Transverse colon (tissue), 4 donors: ENCODE measurements at regions not wholly inside any gene's neighbourhood (a gene's known extent, or its start where the extent isn't known, plus 50 kb on each side); places are given as distances from the start of the nearest gene placed in this dataset.

Experiments used
- DNase-seq: peaks from one replicate; pipeline ENCODE4 v3.0.0-alpha.2; 2019
- H3K27ac ChIP-seq, 4 donors: fragments of 200-600 bp; sonication (generic); 2 replicates each; pipeline ENCODE4 v1.5.1; 2016 to 2018; ENCODE audit warnings: inconsistent platforms in 4 of 4
- H3K27me3 ChIP-seq: fragments of 200-600 bp; sonication (generic); 2 replicates; pipeline ENCODE4 v1.5.1; 2017; ENCODE audit warnings: inconsistent platforms
- H3K36me3 ChIP-seq, 4 donors: fragments of 200-600 bp; sonication (generic); 2 replicates each; pipeline ENCODE4 v1.5.1; 2017 to 2019; ENCODE audit warnings: inconsistent platforms in 4 of 4
- H3K4me1 ChIP-seq, 4 donors: fragments of 200-600 bp; sonication (generic); 2 replicates each; pipeline ENCODE4 v1.5.1; 2017 to 2020; ENCODE audit warnings: inconsistent platforms in 4 of 4
- H3K4me3 ChIP-seq, 4 donors: fragments of 200-600 bp; sonication (generic); 1 replicate in 1 of 4; 2 replicates in 3 of 4; pipeline versions ENCODE4 v1.5.1 to v1.6.1; 2017 to 2019; ENCODE audit warnings: inconsistent platforms in 4 of 4
- H3K9me3 ChIP-seq, 2 donors: fragments of 200-600 bp; sonication (generic); 2 replicates each; pipeline ENCODE4 v1.5.1; 2017 to 2019; ENCODE audit warnings: inconsistent platforms in 2 of 2
- CTCF ChIP-seq, 5 experiments: fragments of 200-600 bp in 3 of 5; fragments of 450-650 bp in 2 of 5; sonication (generic) in 3 of 5; IDR thresholded peaks; 1 replicate in 2 of 5; 2 replicates in 3 of 5; pipeline ENCODE4 v1.5.1; 2016 to 2017; ENCODE audit warnings: antibody characterized with exemption in 5 of 5, inconsistent platforms in 3 of 5, mild to moderate bottlenecking in 2 of 5, moderate library complexity in 1 of 5
- EP300 ChIP-seq: sonication (generic); formaldehyde crosslinking; IDR thresholded peaks from one replicate; pipeline ENCODE4 v1.6.1; 2017; ENCODE audit warnings: antibody characterized with exemption, low read depth
- POLR2A ChIP-seq: fragments of 450-650 bp; IDR thresholded peaks from one replicate; pipeline ENCODE4 v1.6.1; 2016; ENCODE audit warnings: antibody characterized with exemption, mild to moderate bottlenecking, moderate library complexity
- POLR2AphosphoS5 ChIP-seq, 3 donors: sonication (generic); formaldehyde crosslinking; IDR thresholded peaks; one replicate each; pipeline ENCODE4 v1.6.1; 2016; ENCODE audit warnings: antibody characterized with exemption in 3 of 3
- WGBS, 2 donors: methylation state at CpG; one replicate each; pipeline ENCODE4 v1.1.5; 2018; ENCODE audit warnings: low coverage in 1 of 2; 5-methylcytosine and 5-hydroxymethylcytosine counted together
- in situ Hi-C, 4 donors: fragments of 200-750 bp; cut with MboI; loops; one replicate each; pipeline versions ENCODE4 v1.15.0 to v1.15.1; 2017; ENCODE audit warnings: low sequenced_read_pairs in 3 of 4, low pct_ligation_motif_present in 1 of 4, low pct_unique_long_range_greater_than_20kb in 1 of 4
- intact Hi-C: fragments of 100-400 bp; cut with DNase I; formaldehyde crosslinking; loops from one replicate; pipeline ENCODE4 v1.15.1; 2023; ENCODE audit warnings: low total_unique reads

- no peaks in the 10 kb centered on the region for H3K36me3 ChIP-seq
- DNase-seq = no peak
- in situ Hi-C loops = no loop called here
- intact Hi-C loops = no loop called here
- 86 to 87% methylated on average over 11 of the region's 11 CpGs for WGBS, 2 donors
- H3K9me3 ChIP-seq = no peaks in the 10 kb centered on the region
- no peaks in the 10 kb centered on the region for H3K27me3 ChIP-seq
- no peak overlapping the region for H3K27ac ChIP-seq
- H3K4me3 ChIP-seq = no peak overlapping the region
- no peaks in the 10 kb centered on the region for H3K4me1 ChIP-seq
- TF ChIP-seq EP300 (no peak), POLR2AphosphoS5 (IDR thresholded peaks at IDR 0.05) (no peak), CTCF (IDR thresholded peaks at IDR 0.05) (no peak), POLR2A (no peak)
These were observed 78.4 kb upstream of the NANOS1 start for GRCh38 chr10:118950997-118951637.

- 70 to 96% methylated on average over 4 to 5 of the region's 5 CpGs for WGBS, 2 donors
- Histone ChIP-seq H3K27ac (no peak overlapping the region), H3K4me3 (no peak overlapping the region), H3K27me3 (no peaks in the 10 kb centered on the region), H3K36me3 (no peaks in the 10 kb centered on the region), H3K9me3 (no peaks in the 10 kb centered on the region), H3K4me1 (no peaks in the 10 kb centered on the region)
- TF ChIP-seq CTCF (IDR thresholded peaks at IDR 0.05) (no peak), POLR2AphosphoS5 (IDR thresholded peaks at IDR 0.05) (no peak), POLR2A (no peak), EP300 (no peak)
- in situ Hi-C loops (no loop called here), intact Hi-C loops (no loop called here)
- DNase-seq = no peak
These were observed 76.8 kb upstream of the NANOS1 start for GRCh38 chr10:118952493-118953295.

GRCh38 chr10:118953598-118954393 lies 75.7 kb upstream of the NANOS1 start:
- intact Hi-C loops = no loop called here
- 67% methylated on average over 3 of the region's 3 CpGs; no CpG with 5 or more reads in 1 of the 2 donors for WGBS, 2 donors
- Histone ChIP-seq H3K4me3 (no peak overlapping the region), H3K9me3 (no peaks in the 10 kb centered on the region), H3K27me3 (no peaks in the 10 kb centered on the region), H3K27ac (no peak overlapping the region), H3K4me1 (peaks cover 0 to 5% (median 3%) of the 10 kb centered on the region in 4 donors), H3K36me3 (no peaks in the 10 kb centered on the region)
- TF ChIP-seq CTCF (IDR thresholded peaks at IDR 0.05) (no peak), POLR2AphosphoS5 (IDR thresholded peaks at IDR 0.05) (peak in 1 of 3 donors; percentile 25)
- in situ Hi-C loops = no loop called here
- no peak for DNase-seq

- Histone ChIP-seq H3K9me3 (no peaks in the 10 kb centered on the region), H3K27me3 (no peaks in the 10 kb centered on the region), H3K27ac (no peak overlapping the region), H3K4me3 (no peak overlapping the region), H3K36me3 (no peaks in the 10 kb centered on the region), H3K4me1 (peaks cover 9 to 17% (median 11%) of the 10 kb centered on the region in 4 donors)
- TF ChIP-seq CTCF (IDR thresholded peaks at IDR 0.05) (no peak), POLR2A (no peak), EP300 (no peak), POLR2AphosphoS5 (IDR thresholded peaks at IDR 0.05) (no peak)
- in situ Hi-C loops = no loop called here
- 75% methylated on average over 3 of the region's 3 CpGs; no CpG with 5 or more reads in 1 of the 2 donors for WGBS, 2 donors
- no peak for DNase-seq
- intact Hi-C loops = no loop called here
These were observed 74.0 kb upstream of the NANOS1 start for GRCh38 chr10:118955531-118955930.
